Erythroblast (primary cell): ENCODE measurements at regions not wholly inside any gene's neighbourhood (a gene's known extent, or its start where the extent isn't known, plus 50 kb on each side); places are given as distances from the start of the nearest gene placed in this dataset.

Source experiments
- GATA1 ChIP-seq: IDR thresholded peaks from 2 replicates; pipeline ENCODE4 v1.6.1; 2011; ENCODE audit warnings: low read depth, mild to moderate bottlenecking, control low read depth, low read length, moderate library complexity
- POLR2A ChIP-seq: IDR thresholded peaks from 2 replicates; pipeline ENCODE4 v1.6.1; 2011; ENCODE audit warnings: mild to moderate bottlenecking, low read length

GRCh38 chr3:124386996-124387595 lies 343.2 kb upstream of the UMPS start:
- TF ChIP-seq POLR2A: no peak
- no peak for TF ChIP-seq GATA1
